ENCODE measurements at regions not wholly inside any gene's neighbourhood (a gene's known extent, or its start where the extent isn't known, plus 50 kb on each side); places are given as distances from the start of the nearest gene placed in this dataset.

DNA sequence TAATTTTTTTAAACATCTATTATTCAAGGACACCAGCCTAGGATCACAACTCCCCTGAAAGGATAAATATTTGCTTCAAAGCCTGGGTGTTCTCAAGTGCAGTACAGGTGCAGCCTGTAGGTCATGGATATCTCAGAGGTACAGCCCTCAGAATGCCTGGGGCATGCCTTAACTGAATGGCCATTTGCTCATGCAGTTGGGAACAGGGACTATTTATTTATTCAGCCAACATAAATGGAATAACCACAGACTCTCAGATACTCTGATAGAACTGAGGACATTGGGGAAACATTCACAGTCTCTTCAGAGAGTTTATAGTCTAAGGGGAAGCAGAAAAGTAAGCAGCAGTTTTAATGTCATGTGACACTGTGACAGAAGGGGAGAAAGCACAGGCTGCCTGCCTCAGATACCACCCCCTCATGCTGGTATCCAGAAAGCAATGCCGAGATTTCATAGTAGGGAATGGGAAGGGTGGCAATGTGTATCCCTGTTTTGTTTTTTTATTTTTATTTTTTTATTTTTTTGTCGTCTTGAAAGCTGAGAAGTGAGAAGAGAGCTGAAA is 112.6 kb downstream of the MACIR start:
- TF ChIP-seq, protein P1, sequence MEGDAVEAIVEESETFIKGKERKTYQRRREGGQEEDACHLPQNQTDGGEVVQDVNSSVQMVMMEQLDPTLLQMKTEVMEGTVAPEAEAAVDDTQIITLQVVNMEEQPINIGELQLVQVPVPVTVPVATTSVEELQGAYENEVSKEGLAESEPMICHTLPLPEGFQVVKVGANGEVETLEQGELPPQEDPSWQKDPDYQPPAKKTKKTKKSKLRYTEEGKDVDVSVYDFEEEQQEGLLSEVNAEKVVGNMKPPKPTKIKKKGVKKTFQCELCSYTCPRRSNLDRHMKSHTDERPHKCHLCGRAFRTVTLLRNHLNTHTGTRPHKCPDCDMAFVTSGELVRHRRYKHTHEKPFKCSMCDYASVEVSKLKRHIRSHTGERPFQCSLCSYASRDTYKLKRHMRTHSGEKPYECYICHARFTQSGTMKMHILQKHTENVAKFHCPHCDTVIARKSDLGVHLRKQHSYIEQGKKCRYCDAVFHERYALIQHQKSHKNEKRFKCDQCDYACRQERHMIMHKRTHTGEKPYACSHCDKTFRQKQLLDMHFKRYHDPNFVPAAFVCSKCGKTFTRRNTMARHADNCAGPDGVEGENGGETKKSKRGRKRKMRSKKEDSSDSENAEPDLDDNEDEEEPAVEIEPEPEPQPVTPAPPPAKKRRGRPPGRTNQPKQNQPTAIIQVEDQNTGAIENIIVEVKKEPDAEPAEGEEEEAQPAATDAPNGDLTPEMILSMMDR (IDR thresholded peaks at IDR 0.05; ENCODE audit: unreplicated experiment), result no peak
- Mint-ChIP-seq H3K4me1 (peaks cover 22% of the 10 kb centered on the region), H3K9me3 (peaks cover 12% of the 10 kb centered on the region), H3K27me3 (ENCODE audit: low read depth) (no peaks in the 10 kb centered on the region), H3K27ac (no peak overlapping the region), H3K36me3 (peaks cover 2% of the 10 kb centered on the region), H3K4me3 (no peak overlapping the region)
- DNase-seq (ENCODE audit: low spot score in 2 of 2, unreplicated experiment in 2 of 2), result no peak

DNA sequence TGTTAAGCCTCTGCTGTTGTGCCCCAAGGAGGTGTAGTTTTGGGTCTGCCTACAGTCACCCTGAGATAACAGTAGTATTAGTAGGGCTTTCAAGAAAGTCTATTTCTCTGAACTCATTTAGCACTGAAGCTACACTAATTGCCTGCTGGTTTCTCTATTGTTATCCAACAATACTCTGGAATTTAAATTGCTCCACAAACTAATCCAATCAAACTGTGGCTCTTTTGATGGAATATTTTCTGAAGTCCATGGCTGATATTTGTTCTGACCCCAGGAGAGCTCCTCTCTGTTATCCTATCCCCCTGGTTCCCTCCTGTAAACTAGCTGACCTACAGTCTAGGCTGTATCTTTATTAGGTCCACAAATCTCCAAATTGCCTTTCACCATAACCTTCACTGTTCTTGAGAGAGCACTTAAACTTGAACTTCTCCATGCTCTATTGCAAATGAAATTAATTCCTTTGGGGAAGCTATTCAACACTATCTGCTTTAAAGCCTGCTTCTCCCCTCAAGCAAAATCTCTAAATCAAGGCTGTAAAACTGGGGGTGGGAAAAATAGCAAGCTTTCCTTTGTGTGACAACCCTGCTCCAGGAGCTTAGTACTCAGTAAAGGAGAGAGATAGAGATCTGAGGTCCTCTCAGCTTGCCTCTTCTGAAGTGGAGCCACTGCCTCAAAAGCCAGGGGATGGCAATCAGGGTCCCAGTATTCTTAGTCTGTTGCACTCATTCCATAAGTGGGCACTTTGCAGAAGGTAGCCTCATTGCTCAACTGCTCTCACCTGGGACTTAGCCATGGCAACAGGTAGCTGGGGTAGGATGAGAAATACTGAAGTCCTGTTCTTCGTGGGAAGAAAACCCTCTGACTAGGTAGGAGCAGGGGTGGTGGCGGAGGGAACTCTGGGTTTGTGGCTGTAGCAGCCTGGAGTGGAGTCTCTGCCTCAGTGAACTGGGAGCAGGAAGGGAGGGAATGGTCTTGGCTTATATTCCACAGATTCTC is 110.9 kb downstream of the MACIR start:
- H3K36me3 Mint-ChIP-seq, result peaks cover 2% of the 10 kb centered on the region
- H3K27ac Mint-ChIP-seq, result no peak overlapping the region
- no peak overlapping the region for H3K4me3 Mint-ChIP-seq
- no peaks in the 10 kb centered on the region for H3K27me3 Mint-ChIP-seq (ENCODE audit: low read depth)
- peaks cover 7% of the 10 kb centered on the region for H3K4me1 Mint-ChIP-seq
- H3K9me3 Mint-ChIP-seq, result peaks cover 12% of the 10 kb centered on the region
- DNase-seq (ENCODE audit: low spot score in 2 of 2, unreplicated experiment in 2 of 2), result no peak
- TF ChIP-seq, protein P1 (IDR thresholded peaks at IDR 0.05; ENCODE audit: unreplicated experiment), result no peak

DNA sequence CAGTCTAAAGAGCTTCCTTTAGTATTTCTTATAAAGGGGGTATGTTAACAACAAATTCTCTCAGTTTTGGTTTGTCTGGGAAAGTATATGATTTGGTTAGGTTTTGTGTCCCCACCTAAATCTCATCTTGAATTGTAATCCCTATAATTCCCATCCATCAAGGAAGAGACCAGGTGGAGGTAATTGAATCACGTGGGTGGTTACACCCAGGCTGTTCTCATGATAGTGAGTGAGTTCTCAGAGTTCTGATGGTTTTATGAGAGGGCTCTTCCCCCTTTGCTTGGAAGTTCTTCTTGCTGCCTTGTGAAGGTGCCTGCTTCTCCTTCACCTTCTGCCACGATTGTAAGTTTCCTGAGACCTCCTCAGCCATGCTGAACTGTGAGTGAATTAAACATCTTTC is 109.1 kb downstream of the MACIR start:
- Mint-ChIP-seq H3K4me1 (no peaks in the 10 kb centered on the region), H3K4me3 (no peak overlapping the region), H3K27me3 (ENCODE audit: low read depth) (no peaks in the 10 kb centered on the region), H3K9me3 (peaks cover 12% of the 10 kb centered on the region), H3K27ac (no peak overlapping the region), H3K36me3 (peaks cover 2% of the 10 kb centered on the region)
- TF ChIP-seq, protein P1 (IDR thresholded peaks at IDR 0.05; ENCODE audit: unreplicated experiment), result no peak
- DNase-seq (ENCODE audit: low spot score in 2 of 2, unreplicated experiment in 2 of 2), result no peak

DNA sequence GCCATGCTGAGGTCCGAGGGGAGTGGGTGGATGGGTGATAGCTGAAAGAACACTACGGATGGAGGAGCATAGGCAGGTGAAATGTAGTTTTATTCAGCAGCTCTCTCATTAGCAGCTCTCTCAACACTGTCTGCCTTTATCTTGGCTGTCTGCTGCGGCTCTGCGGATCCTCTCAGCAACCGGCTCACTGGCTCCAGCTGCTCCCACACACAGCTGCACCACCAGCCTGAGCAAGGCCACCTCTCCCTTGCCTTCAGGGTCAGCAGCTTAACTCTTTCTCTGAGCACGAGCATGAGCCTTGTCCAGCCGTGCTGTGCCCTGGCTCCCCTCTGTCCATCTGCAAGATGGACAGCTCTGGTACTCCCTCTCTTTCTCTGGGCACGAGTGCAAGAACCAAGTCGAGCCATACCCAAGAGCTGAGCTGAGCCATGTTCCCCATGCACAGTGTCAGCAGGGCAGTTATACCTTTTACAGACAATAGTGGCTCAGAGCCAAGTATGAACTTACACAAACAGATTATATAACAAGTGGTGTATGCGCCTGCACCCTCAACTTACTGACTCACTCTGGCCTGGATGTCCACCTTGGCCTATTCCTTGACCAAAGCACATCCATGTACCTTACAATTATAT is 108.5 kb downstream of the MACIR start:
- peaks cover 12% of the 10 kb centered on the region for H3K9me3 Mint-ChIP-seq
- H3K27ac Mint-ChIP-seq, result no peak overlapping the region
- TF ChIP-seq, protein P1 (IDR thresholded peaks at IDR 0.05; ENCODE audit: unreplicated experiment), result no peak
- no peaks in the 10 kb centered on the region for H3K4me1 Mint-ChIP-seq
- no peak for DNase-seq (ENCODE audit: low spot score in 2 of 2, unreplicated experiment in 2 of 2)
- peaks cover 2% of the 10 kb centered on the region for H3K36me3 Mint-ChIP-seq
- no peak overlapping the region for H3K4me3 Mint-ChIP-seq
- no peaks in the 10 kb centered on the region for H3K27me3 Mint-ChIP-seq (ENCODE audit: low read depth)

DNA sequence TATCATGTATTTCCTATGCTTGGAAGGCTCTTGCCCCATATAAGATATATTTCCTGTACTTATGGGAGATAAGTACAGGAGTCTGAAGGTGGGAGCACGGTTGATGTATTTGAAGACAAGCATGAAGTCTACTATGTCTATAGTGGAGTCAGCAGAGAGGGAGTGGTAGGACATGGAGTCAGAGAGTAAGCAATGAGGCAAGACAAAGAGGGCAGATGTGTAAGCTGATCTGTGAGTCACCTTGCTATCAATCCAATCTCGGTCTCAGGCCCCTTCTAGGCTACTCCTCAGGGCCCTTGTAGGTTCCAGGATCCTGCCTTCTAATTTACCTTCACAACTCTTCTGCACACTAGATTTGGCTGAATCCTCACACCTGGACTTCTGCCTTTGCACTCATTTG is 105.5 kb downstream of the MACIR start:
- TF ChIP-seq, protein P1 (IDR thresholded peaks at IDR 0.05; ENCODE audit: unreplicated experiment), result no peak
- Mint-ChIP-seq H3K36me3 (peaks cover 2% of the 10 kb centered on the region), H3K4me3 (no peak overlapping the region), H3K27ac (no peak overlapping the region), H3K27me3 (ENCODE audit: low read depth) (no peaks in the 10 kb centered on the region), H3K9me3 (peaks cover 18% of the 10 kb centered on the region), H3K4me1 (peaks cover 6% of the 10 kb centered on the region)
- DNase-seq (ENCODE audit: low spot score in 2 of 2, unreplicated experiment in 2 of 2), result no peak
